Spleen (tissue), 7 donors: ENCODE measurements at regions not wholly inside any gene's neighbourhood (a gene's known extent, or its start where the extent isn't known, plus 50 kb on each side); places are given as distances from the start of the nearest gene placed in this dataset.

Experiments used
- POLR2A ChIP-seq, 3 donors: fragments of 450-650 bp; IDR thresholded peaks; one replicate each; pipeline ENCODE4 v1.5.1; 2017; ENCODE audit warnings: antibody characterized with exemption in 3 of 3, mild to moderate bottlenecking in 1 of 3
- TF ChIP-seq, protein P1 (sequence below), 11 experiments: fragments of 200-600 bp in 7 of 11; fragments of 450-650 bp in 4 of 11; sonication (generic) in 4 of 11; IDR thresholded peaks in 8 of 11; conservative IDR thresholded peaks in 3 of 11; 1 replicate in 7 of 11; 2 replicates in 4 of 11; pipeline versions ENCODE4 v1.4.0 to v1.8.0; 2016 to 2021; ENCODE audit warnings: antibody characterized with exemption in 11 of 11, inconsistent platforms in 4 of 11, mild to moderate bottlenecking in 1 of 11
- donor health status: DM: no; HTN: no; CAD: no; lungs with moderate emphysema.
- donor health status: DM: no; HTN: no; CAD: no.
- donor health status: DM: no; HTN: no; CAD: no.

DNA sequence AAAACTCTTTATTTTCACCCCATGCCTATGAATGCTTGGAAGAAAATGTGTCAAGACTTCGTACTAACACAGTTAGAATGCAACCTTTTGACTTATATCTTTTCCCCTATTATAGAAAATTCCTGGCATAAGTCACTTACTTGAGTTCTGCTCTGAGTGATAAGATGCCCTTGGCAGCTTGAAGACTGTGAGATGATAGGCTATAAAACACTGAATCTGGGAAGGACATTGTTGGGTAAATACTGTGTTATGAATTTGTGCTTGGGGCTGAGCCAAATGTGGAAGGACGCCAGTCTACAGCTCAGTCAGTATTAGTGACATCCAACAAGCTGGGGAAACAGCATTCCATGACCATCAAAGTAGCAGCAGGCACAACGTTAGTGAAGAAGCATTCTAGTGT, 368.0 kb upstream of the SGCG start:
- TF ChIP-seq, protein P1, sequence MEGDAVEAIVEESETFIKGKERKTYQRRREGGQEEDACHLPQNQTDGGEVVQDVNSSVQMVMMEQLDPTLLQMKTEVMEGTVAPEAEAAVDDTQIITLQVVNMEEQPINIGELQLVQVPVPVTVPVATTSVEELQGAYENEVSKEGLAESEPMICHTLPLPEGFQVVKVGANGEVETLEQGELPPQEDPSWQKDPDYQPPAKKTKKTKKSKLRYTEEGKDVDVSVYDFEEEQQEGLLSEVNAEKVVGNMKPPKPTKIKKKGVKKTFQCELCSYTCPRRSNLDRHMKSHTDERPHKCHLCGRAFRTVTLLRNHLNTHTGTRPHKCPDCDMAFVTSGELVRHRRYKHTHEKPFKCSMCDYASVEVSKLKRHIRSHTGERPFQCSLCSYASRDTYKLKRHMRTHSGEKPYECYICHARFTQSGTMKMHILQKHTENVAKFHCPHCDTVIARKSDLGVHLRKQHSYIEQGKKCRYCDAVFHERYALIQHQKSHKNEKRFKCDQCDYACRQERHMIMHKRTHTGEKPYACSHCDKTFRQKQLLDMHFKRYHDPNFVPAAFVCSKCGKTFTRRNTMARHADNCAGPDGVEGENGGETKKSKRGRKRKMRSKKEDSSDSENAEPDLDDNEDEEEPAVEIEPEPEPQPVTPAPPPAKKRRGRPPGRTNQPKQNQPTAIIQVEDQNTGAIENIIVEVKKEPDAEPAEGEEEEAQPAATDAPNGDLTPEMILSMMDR (IDR thresholded peaks at IDR 0.05 in 8 of 11, conservative IDR thresholded peaks at IDR 0.05 in 3 of 11): no peak
- TF ChIP-seq POLR2A (IDR thresholded peaks at IDR 0.05): no peak
